ENCODE measurements at regions not wholly inside any gene's neighbourhood (a gene's known extent, or its start where the extent isn't known, plus 50 kb on each side); places are given as distances from the start of the nearest gene placed in this dataset.

- Histone ChIP-seq H3K27me3 (no peaks in the 10 kb centered on the region), H3K4me3 (no peak overlapping the region), H3K36me3 (no peaks in the 10 kb centered on the region), H3K4me1 (no peaks in the 10 kb centered on the region), H3K27ac (no peak overlapping the region), H3K9me3 (no peaks in the 10 kb centered on the region)
- no peak for TF ChIP-seq CTCF (IDR thresholded peaks at IDR 0.05)
- DNase-seq (ENCODE audit: low spot score): no peak
Measured at GRCh38 chrX:13239272-13239671, 80.6 kb downstream of the ATXN3L start.

- Histone ChIP-seq H3K4me1 (no peaks in the 10 kb centered on the region), H3K9me3 (no peaks in the 10 kb centered on the region), H3K4me3 (no peak overlapping the region), H3K36me3 (no peaks in the 10 kb centered on the region), H3K27ac (no peak overlapping the region), H3K27me3 (no peaks in the 10 kb centered on the region)
- TF ChIP-seq CTCF (IDR thresholded peaks at IDR 0.05): no peak
- DNase-seq (ENCODE audit: low spot score): no peak
Measured at GRCh38 chrX:13235930-13236329, 83.9 kb downstream of the ATXN3L start.

GRCh38 chrX:13232484-13232883, 87.4 kb downstream of the ATXN3L start:
- H3K36me3 ChIP-seq: no peaks in the 10 kb centered on the region
- no peaks in the 10 kb centered on the region for H3K27me3 ChIP-seq
- H3K4me1 ChIP-seq: no peaks in the 10 kb centered on the region
- TF ChIP-seq CTCF (IDR thresholded peaks at IDR 0.05): no peak
- no peak overlapping the region for H3K4me3 ChIP-seq
- no peak overlapping the region for H3K27ac ChIP-seq
- no peaks in the 10 kb centered on the region for H3K9me3 ChIP-seq
- DNase-seq (ENCODE audit: low spot score): no peak

- Histone ChIP-seq H3K27me3 (no peaks in the 10 kb centered on the region), H3K4me1 (peaks cover 0 to 5% of the 10 kb centered on the region in 2 donors), H3K36me3 (no peaks in the 10 kb centered on the region), H3K9me3 (no peaks in the 10 kb centered on the region), H3K27ac (no peak overlapping the region), H3K4me3 (no peak overlapping the region)
- DNase-seq (ENCODE audit: low spot score): no peak
- no peak for TF ChIP-seq CTCF (IDR thresholded peaks at IDR 0.05)
Measured at GRCh38 chrX:13226214-13226613, 93.6 kb downstream of the ATXN3L start.

- Histone ChIP-seq H3K4me3 (no peak overlapping the region), H3K4me1 (peaks cover 0 to 5% of the 10 kb centered on the region in 2 donors), H3K27ac (no peak overlapping the region), H3K36me3 (no peaks in the 10 kb centered on the region), H3K27me3 (no peaks in the 10 kb centered on the region), H3K9me3 (no peaks in the 10 kb centered on the region)
- TF ChIP-seq CTCF (IDR thresholded peaks at IDR 0.05): no peak
- no peak for DNase-seq (ENCODE audit: low spot score)
Measured at GRCh38 chrX:13223868-13224567, 95.8 kb downstream of the ATXN3L start.

- Histone ChIP-seq H3K27ac (no peak overlapping the region), H3K27me3 (no peaks in the 10 kb centered on the region), H3K36me3 (no peaks in the 10 kb centered on the region), H3K4me3 (no peak overlapping the region), H3K4me1 (peaks cover 0 to 5% of the 10 kb centered on the region in 2 donors), H3K9me3 (no peaks in the 10 kb centered on the region)
- no peak for TF ChIP-seq CTCF (IDR thresholded peaks at IDR 0.05)
- DNase-seq (ENCODE audit: low spot score): no peak
Measured at GRCh38 chrX:13220916-13221315, 98.9 kb downstream of the ATXN3L start.
